NT2/D1 (cell line): ENCODE measurements at regions not wholly inside any gene's neighbourhood (a gene's known extent, or its start where the extent isn't known, plus 50 kb on each side); places are given as distances from the start of the nearest gene placed in this dataset.

Experiments
- DNase-seq: peaks from one replicate; pipeline ENCODE4 v3.0.0-alpha.2; 2011; ENCODE audit warnings: low read depth, low spot score
- H3K27me3 ChIP-seq: 2 replicates; pipeline ENCODE4 v1.6.0; 2011; ENCODE audit warnings: mild to moderate bottlenecking; ENCODE audit not compliant: insufficient read length, insufficient read depth
- H3K36me3 ChIP-seq: 2 replicates; pipeline ENCODE4 v1.6.1; 2011; ENCODE audit warnings: mild to moderate bottlenecking, low read length, mixed read lengths; ENCODE audit not compliant: insufficient read depth, insufficient read length
- H3K4me1 ChIP-seq: 2 replicates; pipeline ENCODE4 v1.5.1; 2011; ENCODE audit not compliant: insufficient read depth, insufficient read length
- H3K4me3 ChIP-seq: 2 replicates; pipeline ENCODE4 v1.5.1; 2011; ENCODE audit warnings: low read depth; ENCODE audit not compliant: insufficient read length
- H3K9ac ChIP-seq: 2 replicates; pipeline ENCODE4 v1.6.0; 2011; ENCODE audit warnings: low read depth; ENCODE audit not compliant: insufficient read length
- H3K9me3 ChIP-seq: 2 replicates; pipeline ENCODE4 v1.5.1; 2011; ENCODE audit warnings: mild to moderate bottlenecking, low read length; ENCODE audit not compliant: insufficient read depth
- SUZ12 ChIP-seq: IDR thresholded peaks from 2 replicates; pipeline ENCODE4 v1.6.1; 2011; ENCODE audit not compliant: insufficient read length, insufficient read depth; ENCODE audit errors: extremely low read depth
- YY1 ChIP-seq: IDR thresholded peaks from 2 replicates; pipeline ENCODE4 v1.6.1; 2011; ENCODE audit not compliant: insufficient read length, insufficient read depth
- ZNF274 ChIP-seq: IDR thresholded peaks from 2 replicates; pipeline ENCODE4 v1.6.1; 2011; ENCODE audit warnings: mild to moderate bottlenecking, low read depth, low read length

- H3K27me3 ChIP-seq, result no peaks in the 10 kb centered on the region
- peaks cover 6% of the 10 kb centered on the region for H3K4me1 ChIP-seq
- TF ChIP-seq SUZ12, result no peak
- TF ChIP-seq ZNF274, result no peak
- no peak for TF ChIP-seq YY1
- no peaks in the 10 kb centered on the region for H3K36me3 ChIP-seq
- H3K9ac ChIP-seq, result no peak overlapping the region
- H3K9me3 ChIP-seq, result no peaks in the 10 kb centered on the region
- no peak for DNase-seq
- H3K4me3 ChIP-seq, result no peak overlapping the region
Measured at GRCh38 chr11:70863993-70864392, 388.4 kb downstream of the SHANK2 start.

GRCh38 chr11:70865356-70865755 lies 387.0 kb downstream of the SHANK2 start:
- H3K9ac ChIP-seq, result no peak overlapping the region
- H3K4me3 ChIP-seq, result no peak overlapping the region
- no peak for DNase-seq
- no peak for TF ChIP-seq ZNF274
- TF ChIP-seq SUZ12, result no peak
- no peak for TF ChIP-seq YY1
- no peaks in the 10 kb centered on the region for H3K36me3 ChIP-seq
- H3K9me3 ChIP-seq, result no peaks in the 10 kb centered on the region
- peaks cover 6% of the 10 kb centered on the region for H3K4me1 ChIP-seq
- H3K27me3 ChIP-seq, result no peaks in the 10 kb centered on the region

GRCh38 chr11:70866834-70867233 lies 385.5 kb downstream of the SHANK2 start:
- no peaks in the 10 kb centered on the region for H3K36me3 ChIP-seq
- H3K9ac ChIP-seq, result no peak overlapping the region
- no peak for DNase-seq
- peaks cover 5% of the 10 kb centered on the region for H3K4me1 ChIP-seq
- H3K4me3 ChIP-seq, result no peak overlapping the region
- TF ChIP-seq ZNF274 (no peak), YY1 (no peak), SUZ12 (no peak)
- no peaks in the 10 kb centered on the region for H3K27me3 ChIP-seq
- H3K9me3 ChIP-seq, result no peaks in the 10 kb centered on the region

- H3K9me3 ChIP-seq, result no peaks in the 10 kb centered on the region
- H3K4me3 ChIP-seq, result no peak overlapping the region
- no peaks in the 10 kb centered on the region for H3K27me3 ChIP-seq
- no peak for TF ChIP-seq YY1
- TF ChIP-seq SUZ12, result no peak
- TF ChIP-seq ZNF274, result no peak
- no peak overlapping the region for H3K9ac ChIP-seq
- no peaks in the 10 kb centered on the region for H3K36me3 ChIP-seq
- no peak for DNase-seq
- H3K4me1 ChIP-seq, result peaks cover 3% of the 10 kb centered on the region
Measured at GRCh38 chr11:70867281-70868047, 384.9 kb downstream of the SHANK2 start.

- H3K4me3 ChIP-seq, result no peak overlapping the region
- no peaks in the 10 kb centered on the region for H3K36me3 ChIP-seq
- no peaks in the 10 kb centered on the region for H3K9me3 ChIP-seq
- peaks cover 8% of the 10 kb centered on the region for H3K4me1 ChIP-seq
- DNase-seq, result no peak
- H3K9ac ChIP-seq, result no peak overlapping the region
- no peak for TF ChIP-seq YY1
- no peak for TF ChIP-seq SUZ12
- TF ChIP-seq ZNF274, result no peak
- H3K27me3 ChIP-seq, result no peaks in the 10 kb centered on the region
Measured at GRCh38 chr11:70868341-70868885, 384.0 kb downstream of the SHANK2 start.

GRCh38 chr11:70869054-70869453 lies 383.3 kb downstream of the SHANK2 start:
- DNase-seq, result no peak
- Histone ChIP-seq H3K36me3 (no peaks in the 10 kb centered on the region), H3K9ac (no peak overlapping the region), H3K9me3 (no peaks in the 10 kb centered on the region), H3K4me1 (peaks cover 8% of the 10 kb centered on the region), H3K4me3 (no peak overlapping the region), H3K27me3 (no peaks in the 10 kb centered on the region)
- TF ChIP-seq ZNF274 (no peak), YY1 (no peak), SUZ12 (no peak)

GRCh38 chr11:70871881-70872280 lies 380.5 kb downstream of the SHANK2 start:
- Histone ChIP-seq H3K27me3 (no peaks in the 10 kb centered on the region), H3K4me1 (peaks cover 8% of the 10 kb centered on the region), H3K36me3 (no peaks in the 10 kb centered on the region), H3K9ac (no peak overlapping the region), H3K9me3 (no peaks in the 10 kb centered on the region), H3K4me3 (no peak overlapping the region)
- TF ChIP-seq SUZ12, result no peak
- no peak for TF ChIP-seq ZNF274
- TF ChIP-seq YY1, result no peak
- DNase-seq, result no peak
